HEK293T (cell line): ENCODE measurements at regions not wholly inside any gene's neighbourhood (a gene's known extent, or its start where the extent isn't known, plus 50 kb on each side); places are given as distances from the start of the nearest gene placed in this dataset.

Source experiments
- ARNT ChIP-seq: fragments of 450-650 bp; IDR thresholded peaks from 2 replicates; pipeline ENCODE4 v1.6.1; 2017; ENCODE audit warnings: mild to moderate bottlenecking
- BHLHE40 ChIP-seq: fragments of 450-650 bp; IDR thresholded peaks from 2 replicates; pipeline ENCODE4 v1.6.1; 2016; ENCODE audit warnings: mild to moderate bottlenecking, moderate library complexity, borderline replicate concordance
- CTBP1 ChIP-seq: fragments of 450-650 bp; IDR thresholded peaks from 2 replicates; pipeline ENCODE4 v1.6.1; 2016; ENCODE audit warnings: borderline replicate concordance
- ELF4 ChIP-seq: fragments of 450-650 bp; IDR thresholded peaks from 2 replicates; pipeline ENCODE4 v1.6.1; 2017; ENCODE audit warnings: antibody characterized with exemption
- FOXM1 ChIP-seq: fragments of 450-650 bp; IDR thresholded peaks from 2 replicates; pipeline ENCODE4 v1.6.1; 2017; ENCODE audit warnings: mild to moderate bottlenecking, borderline replicate concordance
- HDGF ChIP-seq: fragments of 450-650 bp; IDR thresholded peaks from 2 replicates; pipeline ENCODE4 v1.6.1; 2017; ENCODE audit warnings: antibody characterized with exemption, borderline replicate concordance
- LEF1 ChIP-seq: fragments of 450-650 bp; IDR thresholded peaks from 2 replicates; pipeline ENCODE4 v1.6.1; 2017; ENCODE audit warnings: mild to moderate bottlenecking, borderline replicate concordance
- NFRKB ChIP-seq: fragments of 450-650 bp; IDR thresholded peaks from 2 replicates; pipeline ENCODE4 v1.6.1; 2016; ENCODE audit warnings: mild to moderate bottlenecking, moderate library complexity
- SP1 ChIP-seq: fragments of 450-650 bp; IDR thresholded peaks from 2 replicates; pipeline ENCODE4 v1.6.1; 2017
- SUZ12 ChIP-seq: fragments of 450-650 bp; IDR thresholded peaks from 2 replicates; pipeline ENCODE4 v1.6.1; 2016; ENCODE audit warnings: mild to moderate bottlenecking
- TARDBP ChIP-seq: fragments of 450-650 bp; IDR thresholded peaks from 2 replicates; pipeline ENCODE4 v1.6.1; 2016
- TF ChIP-seq, protein P1 (sequence below): fragments of 450-650 bp; IDR thresholded peaks from 2 replicates; pipeline ENCODE4 v1.6.1; 2016

DNA sequence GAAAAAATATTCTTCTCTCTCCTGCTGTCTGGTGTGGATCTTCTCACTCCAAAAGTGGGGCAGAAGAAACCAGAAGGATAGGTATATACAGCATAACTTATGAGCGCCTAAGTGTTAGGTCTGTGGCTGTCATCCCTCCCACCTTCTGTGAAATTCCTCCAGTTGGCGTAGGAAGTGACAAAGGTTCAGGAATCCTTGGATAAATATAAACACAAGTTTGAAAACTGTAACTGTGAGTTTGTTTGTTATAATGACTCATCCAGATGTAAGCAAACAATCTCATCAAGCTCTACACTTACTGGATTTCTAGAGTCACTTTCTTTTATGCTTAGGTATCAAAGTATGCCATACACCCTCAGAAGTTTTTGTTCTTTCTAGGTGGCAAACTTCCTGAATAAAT lies 405.2 kb downstream of the FAT4 start:
- TF ChIP-seq FOXM1 (no peak), SP1 (no peak), SUZ12 (no peak), NFRKB (no peak), ELF4 (no peak), CTBP1 (no peak), BHLHE40 (no peak), ARNT (no peak), TARDBP (no peak), HDGF (no peak), LEF1 (no peak)
- TF ChIP-seq, protein P1, sequence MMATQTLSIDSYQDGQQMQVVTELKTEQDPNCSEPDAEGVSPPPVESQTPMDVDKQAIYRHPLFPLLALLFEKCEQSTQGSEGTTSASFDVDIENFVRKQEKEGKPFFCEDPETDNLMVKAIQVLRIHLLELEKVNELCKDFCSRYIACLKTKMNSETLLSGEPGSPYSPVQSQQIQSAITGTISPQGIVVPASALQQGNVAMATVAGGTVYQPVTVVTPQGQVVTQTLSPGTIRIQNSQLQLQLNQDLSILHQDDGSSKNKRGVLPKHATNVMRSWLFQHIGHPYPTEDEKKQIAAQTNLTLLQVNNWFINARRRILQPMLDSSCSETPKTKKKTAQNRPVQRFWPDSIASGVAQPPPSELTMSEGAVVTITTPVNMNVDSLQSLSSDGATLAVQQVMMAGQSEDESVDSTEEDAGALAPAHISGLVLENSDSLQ = no peak
